H1 (cell line): ENCODE measurements at regions not wholly inside any gene's neighbourhood (a gene's known extent, or its start where the extent isn't known, plus 50 kb on each side); places are given as distances from the start of the nearest gene placed in this dataset.

Experiments used
- CTCF ChIA-PET: fragments of 300-600 bp; sonication (Branson Sonifier 250); formaldehyde crosslinking; loops from one replicate; lab custom pipeline; 2021; ENCODE audit not compliant: partially characterized antibody; lab: Charles Lee
- POLR2A ChIA-PET: fragments of 300-600 bp; sonication (Branson Sonifier 250); formaldehyde crosslinking; loops from one replicate; lab custom pipeline; 2021; ENCODE audit warnings: inconsistent platforms; ENCODE audit not compliant: partially characterized antibody; lab: Charles Lee
- DNase-seq, 2 experiments: peaks; one replicate each; pipeline versions ENCODE4 v3.0.0 to v3.0.0-alpha.2; 2010 to 2022; ENCODE audit warnings: low spot score in 2 of 2, low read depth in 1 of 2, mixed read lengths in 1 of 2
- FAIRE-seq: peaks from 2 replicates; lab custom pipeline; 2011; peaks lifted over from hg19 to GRCh38; lab: Jason Lieb, UNC
- H2AFZ ChIP-seq: 2 replicates; pipeline ENCODE4 v1.8.1; 2012; ENCODE audit warnings: low read length, inconsistent platforms
- H2AK5ac ChIP-seq: 2 replicates; pipeline ENCODE4 v1.6.1; 2013; ENCODE audit warnings: low read depth, low read length
- H2BK120ac ChIP-seq: replicated peaks from 2 replicates; pipeline ENCODE3; 2013; ENCODE audit warnings: low read depth, low read length, inconsistent platforms
- H2BK12ac ChIP-seq: 2 replicates; pipeline ENCODE4 v1.6.1; 2013; ENCODE audit warnings: low read depth, low read length
- H2BK15ac ChIP-seq: 2 replicates; pipeline ENCODE4 v1.6.1; 2013; ENCODE audit warnings: low read length
- H2BK20ac ChIP-seq: 2 replicates; pipeline ENCODE4 v1.6.1; 2013; ENCODE audit warnings: low read length
- H2BK5ac ChIP-seq: 2 replicates; pipeline ENCODE4 v1.6.1; 2013; ENCODE audit warnings: low read depth, low read length
- H3K14ac ChIP-seq: 2 replicates; pipeline ENCODE4 v1.6.1; 2013; ENCODE audit warnings: inconsistent platforms; ENCODE audit not compliant: insufficient read length
- H3K18ac ChIP-seq: 2 replicates; pipeline ENCODE4 v1.6.1; 2013; ENCODE audit warnings: low read length; ENCODE audit errors: extremely low read depth
- H3K23ac ChIP-seq: 2 replicates; pipeline ENCODE4 v1.6.1; 2013; ENCODE audit warnings: inconsistent platforms; ENCODE audit not compliant: insufficient read length
- H3K23me2 ChIP-seq: 2 replicates; pipeline ENCODE4 v1.6.1; 2013; ENCODE audit warnings: low read depth, low read length
- H3K27ac ChIP-seq: 2 replicates; pipeline ENCODE4 v1.6.1; 2011; ENCODE audit warnings: low read depth, low read length, inconsistent platforms
- H3K27me3 ChIP-seq, 4 experiments: replicated peaks in 1 of 4; 1 replicate in 1 of 4; 2 replicates in 3 of 4; pipeline versions ENCODE4 v1.6.1 to v1.8.1; 2011 to 2013; ENCODE audit warnings: low read length in 3 of 4, mild to moderate bottlenecking in 3 of 4, inconsistent platforms in 2 of 4, mixed read lengths in 2 of 4, moderate library complexity in 1 of 4; ENCODE audit not compliant: control insufficient read depth in 3 of 4, insufficient read depth in 3 of 4; ENCODE audit errors: extremely low read depth in 1 of 4
- H3K36me3 ChIP-seq, 4 experiments: 2 replicates each; pipeline versions ENCODE4 v1.6.1 to v1.8.1; 2011 to 2013; ENCODE audit warnings: mild to moderate bottlenecking in 4 of 4, low read length in 3 of 4, moderate library complexity in 2 of 4, control low read depth in 1 of 4, inconsistent platforms in 1 of 4; ENCODE audit not compliant: insufficient read depth in 4 of 4, control insufficient read depth in 2 of 4
- H3K4ac ChIP-seq: replicated peaks from 2 replicates; pipeline ENCODE3; 2013; ENCODE audit warnings: low read length, low read depth, mixed read lengths, inconsistent platforms; ENCODE audit not compliant: insufficient read length
- H3K4me1 ChIP-seq, 4 experiments: replicated peaks in 1 of 4; 1 replicate in 1 of 4; 2 replicates in 3 of 4; pipeline versions ENCODE4 v1.6.1 to v1.8.1; 2011 to 2013; ENCODE audit warnings: low read length in 3 of 4, inconsistent platforms in 2 of 4, mixed read lengths in 1 of 4; ENCODE audit not compliant: insufficient read depth in 4 of 4, control insufficient read depth in 3 of 4
- H3K4me2 ChIP-seq, 2 experiments: 2 replicates each; pipeline versions ENCODE4 v1.6.1 to v1.8.1; 2011 to 2013; ENCODE audit warnings: low read depth in 2 of 2, low read length in 2 of 2, control low read depth in 1 of 2, inconsistent platforms in 1 of 2, mild to moderate bottlenecking in 1 of 2; ENCODE audit not compliant: insufficient read depth in 1 of 2
- H3K4me3 ChIP-seq, 4 experiments: fragments of 200-600, 300-600 bp in 1 of 4; sonication (generic), shearing (Covaris generic), sonication (Bioruptor Twin) in 1 of 4; 2 replicates each; pipeline versions ENCODE4 v1.5.1 to v1.8.1; 2011 to 2016; ENCODE audit warnings: low read length in 4 of 4, low read depth in 3 of 4, control low read depth in 2 of 4, inconsistent platforms in 2 of 4, mild to moderate bottlenecking in 2 of 4, mixed read lengths in 1 of 4, moderate library complexity in 1 of 4; ENCODE audit not compliant: insufficient read depth in 2 of 4; ENCODE audit errors: extremely low read depth in 1 of 4
- H3K56ac ChIP-seq: replicated peaks from 2 replicates; pipeline ENCODE3; 2013; ENCODE audit warnings: low read depth, mild to moderate bottlenecking, mixed read lengths, low read length, inconsistent platforms; ENCODE audit not compliant: insufficient read length
- H3K79me1 ChIP-seq: 2 replicates; pipeline ENCODE4 v1.6.1; 2013; ENCODE audit warnings: low read depth, low read length, control low read depth
- H3K79me2 ChIP-seq, 2 experiments: 2 replicates each; pipeline versions ENCODE4 v1.6.1 to v1.8.1; 2012 to 2013; ENCODE audit warnings: low read length in 2 of 2, mild to moderate bottlenecking in 2 of 2, inconsistent platforms in 1 of 2; ENCODE audit not compliant: insufficient read depth in 2 of 2, control insufficient read depth in 1 of 2
- H3K9ac ChIP-seq, 4 experiments: replicated peaks in 1 of 4; 1 replicate in 1 of 4; 2 replicates in 3 of 4; pipeline versions ENCODE4 v1.6.1 to v1.8.1; 2011 to 2013; ENCODE audit warnings: low read depth in 3 of 4, low read length in 3 of 4, control low read depth in 2 of 4, mild to moderate bottlenecking in 2 of 4, moderate library complexity in 2 of 4, inconsistent platforms in 1 of 4; ENCODE audit errors: extremely low read depth in 1 of 4
- H3K9me3 ChIP-seq, 2 experiments: 2 replicates each; pipeline versions ENCODE4 v1.6.1 to v1.8.1; 2012 to 2013; ENCODE audit warnings: mild to moderate bottlenecking in 2 of 2, moderate library complexity in 2 of 2, control low read depth in 1 of 2, inconsistent platforms in 1 of 2, low read depth in 1 of 2, low read length in 1 of 2, mixed read lengths in 1 of 2; ENCODE audit not compliant: insufficient read depth in 2 of 2
- H4K20me1 ChIP-seq, 2 experiments: replicated peaks in 1 of 2; 2 replicates each; pipeline versions ENCODE3 to v1.8.1; 2011 to 2013; ENCODE audit warnings: inconsistent platforms in 2 of 2, low read length in 2 of 2, mild to moderate bottlenecking in 1 of 2; ENCODE audit not compliant: insufficient read depth in 2 of 2, control insufficient read depth in 1 of 2
- H4K5ac ChIP-seq: 2 replicates; pipeline ENCODE4 v1.6.1; 2013; ENCODE audit warnings: low read length, low read depth, mixed read lengths, inconsistent platforms; ENCODE audit not compliant: insufficient read length
- H4K8ac ChIP-seq: 2 replicates; pipeline ENCODE4 v1.8.0; 2013; ENCODE audit warnings: mild to moderate bottlenecking, moderate library complexity, low read length, inconsistent platforms; ENCODE audit not compliant: insufficient read depth; ENCODE audit errors: extremely low read depth
- H4K91ac ChIP-seq: replicated peaks from 2 replicates; pipeline ENCODE3; 2013; ENCODE audit warnings: low read length, mixed read lengths, inconsistent platforms; ENCODE audit not compliant: insufficient read length
- BRCA1 ChIP-seq: IDR thresholded peaks from 2 replicates; pipeline ENCODE4 v1.6.1; 2012; ENCODE audit warnings: low read depth, low read length, improper control_type of control experiment
- CHD1 ChIP-seq: IDR thresholded peaks from 2 replicates; pipeline ENCODE4 v1.6.1; 2012; ENCODE audit warnings: low read depth, low read length, improper control_type of control experiment
- EP300 ChIP-seq, 2 experiments: IDR thresholded peaks; 1 replicate in 1 of 2; 2 replicates in 1 of 2; pipeline ENCODE4 v1.6.1; 2011 to 2012; ENCODE audit warnings: low read depth in 2 of 2, low read length in 2 of 2, mild to moderate bottlenecking in 2 of 2, borderline replicate concordance in 1 of 2, inconsistent platforms in 1 of 2, moderate library complexity in 1 of 2
- GABPA ChIP-seq: IDR thresholded peaks from 2 replicates; pipeline ENCODE4 v1.6.1; 2011; ENCODE audit warnings: mild to moderate bottlenecking, low read length, moderate library complexity, borderline replicate concordance; ENCODE audit not compliant: insufficient read depth
- GTF2F1 ChIP-seq: IDR thresholded peaks from 2 replicates; pipeline ENCODE4 v1.6.1; 2012; ENCODE audit warnings: low read depth, low read length, improper control_type of control experiment, borderline replicate concordance
- KDM5A ChIP-seq: fragments of 200-600 bp; IDR thresholded peaks from 2 replicates; pipeline ENCODE4 v1.7.1; 2012; ENCODE audit warnings: mild to moderate bottlenecking, low read length, inconsistent platforms, mixed read lengths
- NRF1 ChIP-seq: IDR thresholded peaks from 2 replicates; pipeline ENCODE4 v1.6.1; 2011; ENCODE audit warnings: mild to moderate bottlenecking, low read depth, low read length, improper control_type of control experiment
- SP4 ChIP-seq: IDR thresholded peaks from 2 replicates; pipeline ENCODE4 v1.6.1; 2012; ENCODE audit warnings: low read length, inconsistent platforms
- TAF7 ChIP-seq: optimal IDR thresholded peaks from 2 replicates; pipeline ENCODE3; 2011; ENCODE audit warnings: low read depth, mild to moderate bottlenecking, inconsistent platforms, low read length, moderate library complexity, borderline replicate concordance
- TBP ChIP-seq: IDR thresholded peaks from 2 replicates; pipeline ENCODE4 v1.6.1; 2011; ENCODE audit warnings: low read depth, low read length, improper control_type of control experiment
- YY1 ChIP-seq: IDR thresholded peaks from 2 replicates; pipeline ENCODE4 v1.6.1; 2011; ENCODE audit warnings: low read depth, mild to moderate bottlenecking, low read length
- ZNF274 ChIP-seq: IDR thresholded peaks from 2 replicates; pipeline ENCODE4 v1.7.0; 2012; ENCODE audit warnings: low read length, borderline replicate concordance; ENCODE audit errors: extremely low read depth
- WGBS, 2 experiments: shearing (Covaris generic) in 1 of 2; methylation state at CpG; one replicate each; pipeline versions ENCODE4 v1.1.6 to v1.1.7; 2013 to 2015; ENCODE audit warnings: low lambda C conversion rate in 2 of 2, mixed read lengths in 2 of 2, inconsistent platforms in 1 of 2, low coverage in 1 of 2, missing lambda C conversion rate in 1 of 2; ENCODE audit not compliant: insufficient replicate concordance in 2 of 2, insufficient coverage in 1 of 2, insufficient read length in 1 of 2; ENCODE audit errors: extremely low coverage in 1 of 2, missing lambda C conversion rate in 1 of 2; 5-methylcytosine and 5-hydroxymethylcytosine counted together
- TF ChIP-seq, protein P1 (sequence below): IDR thresholded peaks from 2 replicates; pipeline ENCODE4 v1.6.1; 2012; ENCODE audit warnings: low read length, inconsistent platforms

DNA sequence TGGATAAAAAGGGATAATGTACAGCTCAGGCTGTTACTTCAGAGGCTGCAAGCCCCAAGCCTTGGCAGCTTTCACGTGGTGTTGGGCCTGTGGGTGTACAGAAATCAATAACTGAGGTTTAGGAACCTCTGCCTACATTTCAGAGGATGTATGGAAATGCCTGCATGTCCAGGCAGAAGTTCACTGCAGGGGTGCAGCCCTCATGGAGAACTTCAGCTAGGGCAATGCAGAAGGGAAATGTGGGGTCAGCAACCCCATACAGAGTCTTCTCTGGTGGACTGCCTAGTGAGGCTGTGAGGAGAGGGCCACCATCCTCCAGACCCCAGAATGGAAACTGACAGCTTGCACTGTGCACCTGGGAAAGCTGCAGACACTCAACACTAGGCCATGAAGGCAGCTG is 1350.3 kb downstream of the ROBO2 start:
- TF ChIP-seq SP4 (no peak), GABPA (no peak), CHD1 (no peak), BRCA1 (no peak), YY1 (no peak), GTF2F1 (no peak), TAF7 (no peak), KDM5A (no peak), TBP (no peak), NRF1 (no peak), ZNF274 (no peak), EP300 (IDR thresholded peaks at IDR 0.05; ENCODE audit: borderline replicate concordance in 1 of 2, low read depth in 2 of 2, low read length in 2 of 2) (no peak)
- TF ChIP-seq, protein P1, sequence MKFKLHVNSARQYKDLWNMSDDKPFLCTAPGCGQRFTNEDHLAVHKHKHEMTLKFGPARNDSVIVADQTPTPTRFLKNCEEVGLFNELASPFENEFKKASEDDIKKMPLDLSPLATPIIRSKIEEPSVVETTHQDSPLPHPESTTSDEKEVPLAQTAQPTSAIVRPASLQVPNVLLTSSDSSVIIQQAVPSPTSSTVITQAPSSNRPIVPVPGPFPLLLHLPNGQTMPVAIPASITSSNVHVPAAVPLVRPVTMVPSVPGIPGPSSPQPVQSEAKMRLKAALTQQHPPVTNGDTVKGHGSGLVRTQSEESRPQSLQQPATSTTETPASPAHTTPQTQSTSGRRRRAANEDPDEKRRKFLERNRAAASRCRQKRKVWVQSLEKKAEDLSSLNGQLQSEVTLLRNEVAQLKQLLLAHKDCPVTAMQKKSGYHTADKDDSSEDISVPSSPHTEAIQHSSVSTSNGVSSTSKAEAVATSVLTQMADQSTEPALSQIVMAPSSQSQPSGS, result no peak
- TF ChIP-seq, all 59 proteins: peak for 0
- H2AK5ac ChIP-seq, result no peak overlapping the region
- no peak overlapping the region for H2AFZ ChIP-seq
- DNase-seq (no peak), FAIRE-seq (no peak)
- H3K4me3 ChIP-seq, result no peak overlapping the region; a peak in 1 of 8 replicates
- H3K4ac ChIP-seq, result no peak overlapping the region
- no peak overlapping the region for H2BK20ac ChIP-seq
- no peak overlapping the region for H3K56ac ChIP-seq
- H3K36me3 ChIP-seq, result peaks cover 0 to 2% (median 0%) of the 10 kb centered on the region in 4 experiments; a peak in 2 of 8 replicates
- no peak overlapping the region for H2BK12ac ChIP-seq
- no peak overlapping the region for H2BK5ac ChIP-seq
- H3K79me1 ChIP-seq, result no peaks in the 10 kb centered on the region
- no peaks in the 10 kb centered on the region for H3K4me1 ChIP-seq
- H3K27ac ChIP-seq, result no peak overlapping the region
- no peak overlapping the region for H3K4me2 ChIP-seq
- H4K5ac ChIP-seq, result no peak overlapping the region
- no peaks in the 10 kb centered on the region for H3K23me2 ChIP-seq
- no peaks in the 10 kb centered on the region for H3K27me3 ChIP-seq
- H3K18ac ChIP-seq, result no peak overlapping the region
- no peaks in the 10 kb centered on the region for H4K20me1 ChIP-seq
- no peaks in the 10 kb centered on the region for H3K79me2 ChIP-seq
- H2BK120ac ChIP-seq, result no peak overlapping the region
- H4K91ac ChIP-seq, result no peak overlapping the region
- no peak overlapping the region for H4K8ac ChIP-seq
- no peak overlapping the region for H2BK15ac ChIP-seq
- H3K9ac ChIP-seq, result no peak overlapping the region
- ChIA-PET POLR2A (no interaction called here), CTCF (interaction anchor here (0.6 kb wide), 1 partner anchor 390 kb away, joined by 3 read pairs; no protein-coding TSS in a partner anchor)
- H3K9me3 ChIP-seq, result peaks cover 26 to 28% of the 10 kb centered on the region in 2 experiments
- H3K14ac ChIP-seq, result no peak overlapping the region
- WGBS, 2 experiments, result 56% methylated on average over 1 of the region's 1 CpG; no CpG with 5 or more reads in 1 of the 2 experiments
- no peak overlapping the region for H3K23ac ChIP-seq
